Keratinocyte (primary cell): ENCODE measurements at regions not wholly inside any gene's neighbourhood (a gene's known extent, or its start where the extent isn't known, plus 50 kb on each side); places are given as distances from the start of the nearest gene placed in this dataset.

ENCODE experiments used
- DNase-seq: peaks from one replicate; pipeline ENCODE4 v3.0.0-alpha.2; 2011; ENCODE audit warnings: low read depth, missing footprints, low spot score
- FAIRE-seq: peaks from 2 replicates; lab custom pipeline; 2011; peaks lifted over from hg19 to GRCh38; lab: Jason Lieb, UNC
- H2AFZ ChIP-seq: 2 replicates; pipeline ENCODE4 v1.6.0; 2012; ENCODE audit warnings: low read length, control low read depth, inconsistent platforms; ENCODE audit not compliant: control insufficient read depth
- H3K27ac ChIP-seq: 2 replicates; pipeline ENCODE4 v1.5.1; 2011; ENCODE audit warnings: low read length; ENCODE audit not compliant: control insufficient read depth, insufficient read depth
- H3K27me3 ChIP-seq: 3 replicates; pipeline ENCODE4 v1.6.0; 2011; ENCODE audit warnings: low read length; ENCODE audit not compliant: control insufficient read depth, insufficient read depth; ENCODE audit errors: extremely low read depth
- H3K36me3 ChIP-seq, 2 experiments: 2 replicates in 1 of 2; 3 replicates in 1 of 2; pipeline ENCODE4 v1.5.1; 2011; ENCODE audit warnings: low read length in 2 of 2, mild to moderate bottlenecking in 1 of 2; ENCODE audit not compliant: control insufficient read depth in 2 of 2, insufficient read depth in 2 of 2; ENCODE audit errors: extremely low read depth in 1 of 2
- H3K4me1 ChIP-seq: 3 replicates; pipeline ENCODE4 v1.5.1; 2011; ENCODE audit warnings: low read length; ENCODE audit not compliant: control insufficient read depth, insufficient read depth; ENCODE audit errors: extremely low read depth
- H3K4me2 ChIP-seq: 3 replicates; pipeline ENCODE4 v1.6.0; 2011; ENCODE audit warnings: low read depth, low read length; ENCODE audit not compliant: control insufficient read depth, insufficient read depth; ENCODE audit errors: extremely low read depth
- H3K4me3 ChIP-seq, 3 experiments: fragments of 200-600 bp in 1 of 3; sonication (generic) in 1 of 3; 2 replicates in 2 of 3; 3 replicates in 1 of 3; pipeline ENCODE4 v1.5.1; 2011 to 2016; ENCODE audit warnings: low read length in 3 of 3, mild to moderate bottlenecking in 3 of 3, control low read depth in 2 of 3, inconsistent platforms in 1 of 3, low read depth in 1 of 3, mixed read lengths in 1 of 3, mixed run types in 1 of 3, moderate library complexity in 1 of 3; ENCODE audit not compliant: control insufficient read depth in 2 of 3, insufficient read depth in 2 of 3; ENCODE audit errors: extremely low read depth in 1 of 3
- H3K79me2 ChIP-seq: 2 replicates; pipeline ENCODE4 v1.6.0; 2012; ENCODE audit warnings: low read length; ENCODE audit not compliant: control insufficient read depth, insufficient read depth
- H3K9ac ChIP-seq: 3 replicates; pipeline ENCODE4 v1.6.0; 2011; ENCODE audit warnings: low read length; ENCODE audit not compliant: control insufficient read depth, insufficient read depth; ENCODE audit errors: extremely low read depth
- H3K9me1 ChIP-seq: 3 replicates; pipeline ENCODE4 v1.6.0; 2011; ENCODE audit warnings: low read length; ENCODE audit not compliant: control insufficient read depth, insufficient read depth; ENCODE audit errors: extremely low read depth
- H3K9me3 ChIP-seq: 2 replicates; pipeline ENCODE4 v1.5.1; 2012; ENCODE audit warnings: low read depth, low read length; ENCODE audit not compliant: control insufficient read depth
- H4K20me1 ChIP-seq: 3 replicates; pipeline ENCODE4 v1.6.0; 2011; ENCODE audit warnings: low read length; ENCODE audit not compliant: control insufficient read depth, insufficient read depth; ENCODE audit errors: extremely low read depth
- CTCF ChIP-seq, 3 experiments: IDR thresholded peaks in 1 of 3; conservative IDR thresholded peaks in 1 of 3; optimal IDR thresholded peaks in 1 of 3; 2 replicates in 2 of 3; 3 replicates in 1 of 3; pipeline versions ENCODE3 to v1.5.1; 2011; ENCODE audit warnings: low read length in 3 of 3, mild to moderate bottlenecking in 3 of 3, moderate library complexity in 2 of 3, control low read depth in 1 of 3, inconsistent platforms in 1 of 3; ENCODE audit not compliant: insufficient read depth in 2 of 3; ENCODE audit errors: extremely low read depth in 1 of 3
- EZH2 ChIP-seq: IDR thresholded peaks from one replicate; pipeline ENCODE4 v1.6.1; 2012; ENCODE audit warnings: inconsistent platforms, mild to moderate bottlenecking, low read length, moderate library complexity
- dilution Hi-C: fragments of 300-500 bp; cut with MboI; formaldehyde crosslinking; loops from one replicate; pipeline ENCODE4 v1.7.0; 2020; ENCODE audit warnings: low sequenced_read_pairs; ENCODE audit not compliant: extremely low pct_ligation_motif_present

GRCh38 chr13:50449465-50449864, 394.0 kb downstream of the DLEU7 start:
- no peaks in the 10 kb centered on the region for H3K9me1 ChIP-seq
- dilution Hi-C loops, result no loop called here
- no peaks in the 10 kb centered on the region for H3K27me3 ChIP-seq
- no peaks in the 10 kb centered on the region for H4K20me1 ChIP-seq
- no peak overlapping the region for H3K9ac ChIP-seq
- H3K27ac ChIP-seq, result no peak overlapping the region
- H3K9me3 ChIP-seq, result no peaks in the 10 kb centered on the region
- DNase-seq (no peak), FAIRE-seq (no peak)
- peaks cover 8% of the 10 kb centered on the region for H3K4me1 ChIP-seq
- no peak overlapping the region for H3K4me2 ChIP-seq
- no peaks in the 10 kb centered on the region for H3K79me2 ChIP-seq
- no peak overlapping the region for H3K4me3 ChIP-seq
- no peak for TF ChIP-seq CTCF (optimal IDR thresholded peaks at IDR 0.05 in 1 of 3, IDR thresholded peaks at IDR 0.05 in 1 of 3, conservative IDR thresholded peaks at IDR 0.05 in 1 of 3; ENCODE audit: extremely low read depth in 1 of 3, insufficient read depth in 2 of 3, low read length in 3 of 3)
- no peak for TF ChIP-seq EZH2
- no peaks in the 10 kb centered on the region for H3K36me3 ChIP-seq
- no peak overlapping the region for H2AFZ ChIP-seq

GRCh38 chr13:50450279-50450678, 393.2 kb downstream of the DLEU7 start:
- no peak for FAIRE-seq
- no peaks in the 10 kb centered on the region for H3K9me3 ChIP-seq
- H3K4me2 ChIP-seq, result no peak overlapping the region
- H3K4me1 ChIP-seq, result peaks cover 8% of the 10 kb centered on the region
- H2AFZ ChIP-seq, result no peak overlapping the region
- H3K4me3 ChIP-seq, result no peak overlapping the region
- H3K9ac ChIP-seq, result no peak overlapping the region
- H3K79me2 ChIP-seq, result no peaks in the 10 kb centered on the region
- no peak for DNase-seq
- H3K36me3 ChIP-seq, result no peaks in the 10 kb centered on the region
- dilution Hi-C loops, result no loop called here
- no peaks in the 10 kb centered on the region for H4K20me1 ChIP-seq
- H3K27me3 ChIP-seq, result no peaks in the 10 kb centered on the region
- H3K27ac ChIP-seq, result no peak overlapping the region
- TF ChIP-seq CTCF (optimal IDR thresholded peaks at IDR 0.05 in 1 of 3, IDR thresholded peaks at IDR 0.05 in 1 of 3, conservative IDR thresholded peaks at IDR 0.05 in 1 of 3; ENCODE audit: extremely low read depth in 1 of 3, insufficient read depth in 2 of 3, low read length in 3 of 3), result no peak
- TF ChIP-seq EZH2, result no peak
- H3K9me1 ChIP-seq, result no peaks in the 10 kb centered on the region
